GM18511 (cell line): ENCODE measurements at regions not wholly inside any gene's neighbourhood (a gene's known extent, or its start where the extent isn't known, plus 50 kb on each side); places are given as distances from the start of the nearest gene placed in this dataset.

Source experiments
- ATAC-seq: cut with Tn5 transposase; IDR thresholded peaks from one replicate; pipeline ENCODE4 v1.9.1; 2021; ENCODE audit warnings: mild to moderate bottlenecking, moderate library complexity; ENCODE audit not compliant: unreplicated experiment

DNA sequence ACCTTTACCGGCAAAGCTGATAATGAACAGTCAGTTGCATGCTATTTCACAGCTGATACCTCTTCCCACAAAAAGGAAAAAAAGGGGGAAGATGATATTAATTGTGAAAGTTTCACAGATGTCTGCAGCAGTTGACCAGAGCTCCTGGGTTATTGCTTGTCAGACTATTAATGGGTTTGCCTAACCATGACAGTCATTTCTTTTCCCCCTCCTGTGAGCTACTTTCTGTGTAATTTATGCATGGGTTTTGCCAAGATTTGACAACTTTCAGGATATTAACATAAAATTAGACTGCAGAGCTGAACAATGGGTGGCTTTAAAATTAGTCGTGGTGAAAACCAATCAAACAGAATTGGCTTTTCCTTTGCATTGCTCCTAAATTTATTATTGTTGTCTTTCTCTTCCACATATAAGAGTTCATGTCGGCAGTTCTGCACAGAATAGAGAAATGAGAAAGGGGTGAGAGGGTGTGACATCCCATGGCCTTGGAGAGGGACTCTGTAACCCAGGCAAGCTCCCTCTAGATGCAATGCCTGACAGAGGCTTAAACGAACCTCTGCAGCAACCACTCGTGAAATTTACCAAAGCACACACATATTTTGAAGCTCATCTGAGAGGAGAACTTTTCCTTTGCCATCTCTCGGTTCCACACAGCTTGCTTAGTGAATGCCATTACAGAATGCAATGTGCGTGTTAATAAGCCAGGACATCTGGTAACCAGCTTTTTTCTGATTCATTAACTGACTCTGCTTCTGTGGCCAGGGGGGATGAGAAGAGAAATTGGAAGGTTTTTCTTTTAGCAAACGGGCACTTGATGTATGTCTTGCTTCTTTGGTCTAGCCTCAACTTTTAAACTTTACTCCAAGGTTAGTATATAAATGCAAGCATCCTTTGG is 82.2 kb upstream of the ITGA4 start:
- peak; percentile 82 for ATAC-seq

DNA sequence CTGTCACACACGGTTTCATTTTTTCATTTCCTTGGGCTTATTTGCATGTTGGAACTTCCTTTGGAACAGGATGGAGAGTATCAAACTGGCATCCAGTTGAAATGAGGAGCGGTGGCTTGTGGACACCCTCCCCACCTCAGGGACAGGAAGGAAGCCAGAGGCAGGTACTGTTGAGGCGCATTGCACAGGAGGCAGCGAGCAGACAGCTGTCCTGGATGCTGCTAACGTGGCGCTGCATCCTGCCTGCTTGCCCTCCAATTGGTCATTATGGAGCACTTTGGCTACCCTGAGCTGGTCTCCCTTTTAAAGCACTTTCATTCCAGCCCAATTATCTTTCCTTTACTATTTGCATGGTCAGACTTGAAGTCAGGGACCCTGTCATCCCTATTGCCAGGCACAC is 80.7 kb upstream of the ITGA4 start:
- ATAC-seq: no peak

DNA sequence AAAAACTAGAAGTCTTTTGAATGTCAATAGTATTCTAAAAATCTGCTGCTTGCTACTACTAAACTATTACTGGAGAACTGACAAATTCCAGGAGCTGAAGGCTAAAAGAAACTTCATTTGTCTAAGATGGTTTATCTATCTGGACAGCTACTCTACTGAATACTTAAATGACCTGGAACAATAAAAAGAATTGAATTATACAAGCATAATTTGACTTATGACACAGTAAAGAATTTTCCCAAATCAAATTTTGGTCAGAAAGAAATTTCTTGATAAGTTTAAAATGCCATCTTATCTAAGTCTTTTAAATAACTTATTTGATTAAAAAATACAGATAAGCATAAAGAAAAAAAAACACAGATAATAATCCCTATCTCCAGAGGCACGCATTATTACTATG is 80.2 kb upstream of the ITGA4 start:
- no peak for ATAC-seq

DNA sequence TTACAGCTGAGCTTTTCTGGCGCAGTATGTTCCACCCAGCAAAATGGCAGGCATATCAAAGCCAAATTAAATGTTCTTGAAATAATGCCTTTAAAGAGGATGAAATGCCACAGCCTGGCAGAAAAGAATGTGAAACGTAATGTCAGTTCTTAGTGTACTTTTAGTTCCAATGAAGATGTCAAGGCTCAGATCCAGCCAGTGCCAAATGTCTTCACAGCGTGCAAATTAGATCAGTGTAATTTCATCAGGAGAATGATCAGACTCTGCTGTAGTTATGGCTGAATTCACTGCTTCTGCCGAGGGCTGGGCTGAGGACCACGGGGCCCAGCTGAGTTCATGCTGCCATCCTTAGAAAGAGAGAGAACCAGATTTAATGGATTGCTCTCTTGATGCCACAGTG is 78.7 kb upstream of the ITGA4 start:
- no peak for ATAC-seq

DNA sequence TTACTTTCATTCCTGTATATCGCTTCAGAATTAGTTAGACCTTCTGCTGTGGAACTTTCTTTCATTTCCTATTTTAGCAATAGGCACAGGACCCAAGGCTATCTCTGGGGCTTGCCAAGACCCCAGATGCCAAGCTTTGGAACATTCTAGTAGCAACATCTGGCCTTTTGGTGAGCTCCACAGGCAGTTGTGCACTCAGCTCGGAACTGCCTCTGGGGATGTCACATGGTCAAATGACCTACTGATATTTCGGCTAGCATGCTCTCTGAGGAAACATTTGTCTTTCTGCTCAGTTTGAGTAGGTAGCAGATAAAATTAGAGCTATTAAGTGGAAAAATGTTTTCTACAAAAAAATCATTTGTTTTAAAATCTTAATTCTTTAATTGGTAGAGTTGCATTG is 76.6 kb upstream of the ITGA4 start:
- ATAC-seq: no peak

DNA sequence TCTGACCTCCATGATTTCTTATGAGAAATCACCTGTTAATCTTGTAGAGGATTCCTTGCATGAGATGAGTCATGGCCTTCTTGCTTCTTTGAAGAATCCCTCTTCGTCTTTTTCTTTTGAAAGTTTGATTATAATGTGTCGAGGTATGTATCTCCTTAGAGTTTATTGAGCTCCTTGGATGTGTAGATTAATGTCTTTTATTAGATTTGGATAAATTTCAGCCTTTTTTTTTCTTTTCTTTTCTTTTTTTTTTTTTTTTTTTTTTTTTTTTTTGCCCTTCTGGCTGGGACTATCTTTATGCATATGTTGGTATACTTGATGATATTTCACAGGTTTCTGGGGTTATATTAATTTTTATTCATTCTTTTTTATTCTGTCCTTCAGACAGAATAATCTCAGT is 72.3 kb upstream of the ITGA4 start:
- ATAC-seq: no peak

DNA sequence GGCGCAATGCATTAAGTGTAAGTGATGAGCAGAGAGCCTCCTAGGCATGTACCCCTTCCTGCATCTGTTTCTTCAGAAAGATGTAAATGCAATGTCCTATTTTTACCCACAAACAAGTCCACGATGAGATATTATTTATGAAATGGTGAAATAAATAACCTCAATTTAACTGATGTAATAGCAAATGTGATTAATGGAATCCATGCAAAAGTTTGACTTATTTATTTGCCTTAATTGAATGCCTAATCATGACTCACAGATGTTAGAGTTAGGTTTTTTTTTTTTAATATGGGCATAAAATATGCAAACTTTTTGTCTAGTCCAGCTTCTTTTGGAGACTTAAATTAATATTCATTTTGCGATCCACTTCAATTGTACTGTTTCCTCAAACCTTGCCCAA is 67.7 kb upstream of the ITGA4 start:
- ATAC-seq: no peak

DNA sequence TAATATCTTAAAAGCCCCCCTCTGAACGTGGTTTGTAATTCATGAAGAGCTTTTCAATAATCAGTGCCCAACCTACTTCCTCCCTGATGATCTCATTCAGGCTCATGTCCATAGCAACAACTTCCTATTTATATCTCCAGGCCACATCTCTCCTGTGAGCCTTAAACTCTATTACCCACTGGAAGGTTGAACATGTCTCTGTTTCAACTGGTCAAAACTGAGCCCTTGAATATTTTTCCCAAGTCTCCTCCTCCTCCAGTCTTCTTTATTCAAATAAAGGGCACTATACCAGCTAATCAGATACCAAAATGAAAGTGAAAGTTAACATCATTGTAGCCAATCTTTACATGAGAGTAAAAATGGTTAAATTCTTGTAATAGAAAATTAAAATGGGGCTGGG is 63.7 kb upstream of the ITGA4 start:
- ATAC-seq: peak; percentile 72

DNA sequence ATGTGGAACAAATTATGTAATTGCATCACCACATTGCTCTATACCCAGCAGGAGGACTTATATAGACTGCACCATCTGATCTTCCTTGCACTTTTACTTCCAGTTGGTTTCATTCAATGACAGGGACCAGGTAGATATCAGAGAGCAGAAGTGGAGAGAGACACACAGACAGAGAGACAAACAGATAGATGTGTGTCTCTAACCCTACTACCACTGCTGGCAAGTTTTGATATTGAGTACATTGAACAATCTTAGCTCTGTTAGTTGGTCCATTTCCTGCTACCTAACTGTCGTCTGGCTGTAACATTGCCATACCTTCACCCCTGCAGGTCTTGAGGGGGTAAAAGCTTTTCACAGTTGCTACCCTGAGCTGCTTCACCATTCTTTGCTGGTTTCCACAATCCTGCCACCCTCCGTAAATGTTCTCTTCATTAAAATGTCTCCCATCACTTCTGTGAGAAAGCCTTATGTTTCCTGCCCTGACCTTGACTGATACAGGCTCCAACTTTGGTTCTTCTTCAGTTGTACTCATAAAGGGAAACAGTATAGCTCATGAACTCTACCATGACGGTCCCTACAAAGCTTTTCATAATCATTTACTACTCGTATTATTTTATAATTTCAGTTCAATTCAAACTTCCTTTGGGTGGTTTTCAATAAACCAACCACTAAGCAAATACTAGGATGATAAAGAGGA is 62.3 kb upstream of the ITGA4 start:
- ATAC-seq: no peak

DNA sequence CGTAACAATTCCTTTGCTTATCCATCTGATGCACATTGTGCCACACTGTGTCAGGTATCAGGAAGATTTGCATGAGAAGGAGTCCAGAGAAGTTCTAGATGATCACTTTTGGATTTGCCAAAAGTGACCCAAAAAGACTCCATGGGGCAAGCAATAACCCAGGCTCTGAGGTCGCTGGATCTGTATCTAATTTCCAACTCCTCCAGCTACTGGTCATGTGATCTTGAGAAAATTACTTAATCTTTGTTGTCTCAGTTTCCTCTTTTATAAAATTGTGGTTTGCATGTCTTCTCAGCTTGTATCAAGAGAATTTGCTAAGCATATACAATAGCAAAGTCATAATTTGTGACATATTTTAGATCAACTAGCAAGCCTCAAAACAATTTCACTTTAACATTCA is 61.3 kb upstream of the ITGA4 start:
- no peak for ATAC-seq

DNA sequence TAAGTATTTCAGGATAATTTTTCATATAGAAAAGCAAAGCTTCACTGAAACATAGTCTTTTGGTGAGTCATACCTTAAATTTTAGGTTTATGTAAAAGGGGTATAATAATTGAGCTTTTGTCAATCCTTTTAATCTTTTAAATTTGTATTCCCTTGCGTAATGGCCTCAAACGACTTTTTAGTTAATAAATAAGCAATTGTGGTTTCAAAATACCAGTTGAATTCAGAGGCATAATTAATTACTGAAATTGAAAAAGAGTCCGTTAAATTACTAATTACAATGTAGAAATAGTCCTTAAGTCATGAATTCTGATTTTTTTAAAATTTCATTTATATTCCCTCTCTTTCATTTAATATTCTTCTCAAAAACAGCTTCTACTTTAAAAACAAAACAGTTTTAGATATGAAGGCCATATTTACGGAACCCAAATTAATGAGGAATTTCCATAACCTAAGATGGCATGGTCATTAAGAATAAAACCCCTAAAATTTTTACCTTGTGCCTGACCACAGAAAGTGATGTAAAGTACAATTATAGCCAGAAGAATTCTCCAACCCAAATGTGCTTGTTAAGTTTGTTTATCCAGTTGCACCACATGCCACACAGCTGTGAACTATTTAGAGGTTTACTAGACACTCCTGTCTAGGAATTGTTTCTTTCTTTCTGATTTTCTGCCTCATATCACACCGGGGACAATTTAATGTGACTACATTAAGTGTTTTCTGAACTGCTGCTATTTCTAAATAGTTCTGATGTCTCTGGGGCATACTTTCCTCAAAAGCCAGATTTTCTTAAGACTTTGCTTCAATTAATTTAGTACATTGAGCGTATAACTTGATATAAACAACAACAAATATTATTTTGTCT is 60.7 kb upstream of the ITGA4 start:
- ATAC-seq: no peak

DNA sequence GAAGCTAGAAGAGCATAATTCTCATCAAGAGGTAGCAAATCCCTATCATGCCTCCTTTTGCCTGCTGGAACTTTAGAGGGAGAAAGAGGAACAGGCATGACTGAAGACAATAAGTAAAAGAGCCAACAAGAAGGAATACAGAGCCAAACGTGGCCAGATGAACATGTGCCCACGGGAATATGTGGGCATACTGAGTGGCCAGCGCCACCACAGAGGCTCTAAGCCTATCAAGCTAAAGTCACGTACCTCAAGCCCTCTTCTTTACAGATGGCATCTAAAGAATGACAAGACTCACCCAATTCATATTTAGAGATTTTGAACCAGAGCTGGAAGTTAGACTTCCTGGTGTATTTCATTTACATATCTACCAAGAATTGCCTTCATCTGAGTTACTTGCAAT is 59.9 kb upstream of the ITGA4 start:
- no peak for ATAC-seq

DNA sequence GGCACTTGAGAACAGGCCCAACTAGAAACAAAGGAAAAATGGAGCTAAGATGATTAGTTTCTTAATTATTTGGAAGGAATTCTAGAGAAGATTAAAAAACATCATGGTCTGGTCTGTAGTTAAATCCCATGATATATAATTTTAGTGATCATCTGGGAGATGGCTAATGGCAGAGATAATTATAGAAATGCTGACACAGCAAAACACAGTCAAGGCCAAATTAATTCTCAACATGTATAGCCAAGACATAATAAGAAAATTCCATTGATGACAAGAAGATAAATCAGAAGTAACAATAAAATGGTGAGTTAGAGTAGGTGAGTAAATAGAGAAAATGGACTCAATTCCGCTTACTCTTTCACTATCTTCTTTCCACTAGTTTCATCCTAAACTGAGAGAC is 59.2 kb upstream of the ITGA4 start:
- no peak for ATAC-seq

DNA sequence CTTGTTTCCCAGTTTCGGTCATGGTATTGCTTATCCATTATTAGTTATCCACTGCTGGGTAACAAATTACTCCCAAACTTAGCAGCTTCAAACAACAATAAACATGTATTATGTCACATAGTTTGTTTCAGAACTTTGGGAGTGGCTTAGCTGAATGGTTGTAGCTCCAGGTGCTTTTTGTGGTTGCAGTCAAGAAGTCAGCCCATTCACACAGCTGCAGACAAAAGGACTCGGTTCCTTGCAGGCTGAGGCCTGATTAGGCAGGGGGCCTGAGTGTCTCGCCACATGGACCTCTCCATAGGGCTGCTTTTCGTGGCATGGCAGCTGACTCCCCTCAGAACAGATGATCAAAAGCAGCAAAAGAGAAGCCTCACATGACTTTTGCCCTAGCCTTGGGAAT is 58.2 kb upstream of the ITGA4 start:
- no peak for ATAC-seq

DNA sequence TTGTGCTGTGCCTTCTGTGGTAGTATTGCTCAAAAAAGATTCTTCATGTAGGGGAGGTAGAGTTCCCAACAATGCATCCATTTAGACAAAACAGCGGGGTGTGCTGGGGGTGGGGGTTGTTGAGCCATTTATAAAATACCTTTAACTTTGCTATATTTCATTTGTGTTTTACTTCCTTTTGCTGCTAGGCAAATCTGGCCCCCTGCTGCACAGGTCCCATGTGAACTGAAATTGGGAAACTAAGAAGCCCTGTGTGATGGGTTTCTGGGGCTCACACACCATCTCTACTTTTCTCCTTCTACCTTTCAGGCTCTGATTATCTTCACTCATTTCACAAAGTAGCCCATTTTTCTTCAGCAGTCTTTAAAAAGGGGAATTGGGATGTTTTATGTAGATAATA is 52.7 kb upstream of the ITGA4 start:
- ATAC-seq: no peak

DNA sequence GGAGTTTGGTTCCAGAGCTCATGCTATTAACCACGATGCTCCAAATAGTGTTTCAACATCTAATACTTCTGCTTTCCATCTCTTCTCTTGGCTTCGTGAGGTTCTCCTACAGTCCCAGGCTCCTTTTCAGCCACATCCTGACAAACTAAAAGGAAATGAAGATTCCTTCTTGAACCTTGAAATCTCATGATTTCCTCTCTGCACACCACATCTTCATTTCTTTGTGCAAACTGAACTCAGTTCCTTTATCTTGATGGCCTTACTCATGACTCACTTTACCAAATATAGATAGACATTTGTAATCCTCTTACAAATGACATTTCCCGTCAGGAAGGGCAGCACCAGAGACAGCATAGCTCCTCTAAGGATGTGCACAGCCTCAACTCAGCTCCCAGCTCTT is 50.0 kb upstream of the ITGA4 start:
- ATAC-seq: no peak
